ENCODE measurements at regions not wholly inside any gene's neighbourhood (a gene's known extent, or its start where the extent isn't known, plus 50 kb on each side); places are given as distances from the start of the nearest gene placed in this dataset.
A peak's percentile ranks its signal among the peaks of the same experiment; 100 is the strongest.
"Not testable (repeated sequence)": the region's sequence is repeated elsewhere in the genome, so short reads cannot be mapped to it uniquely, and the experiment has no call there.

DNA sequence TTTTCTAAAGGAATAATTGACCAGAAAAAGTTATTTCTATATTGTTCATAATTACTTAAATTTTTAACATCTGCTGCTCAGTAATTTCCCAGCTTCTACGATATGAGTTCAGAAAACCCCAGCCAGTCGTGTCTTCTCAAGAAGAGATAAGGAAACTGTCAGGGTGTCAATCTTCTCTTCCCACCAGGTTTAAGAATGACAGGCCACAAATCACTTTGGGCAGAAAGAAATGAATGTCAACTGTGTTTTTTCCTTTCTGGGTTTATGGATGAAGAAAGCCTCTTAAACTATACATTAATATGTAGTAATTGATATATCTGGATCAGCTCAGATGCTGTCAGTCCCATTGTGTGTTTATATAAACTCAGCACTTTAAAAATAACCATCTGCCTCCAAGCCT is 453.2 kb upstream of the NUDT12 start:
- no peak for DNase-seq

GRCh38 chr5:104002783-104003182 is 440.2 kb upstream of the NUDT12 start:
- not testable (repeated sequence) for DNase-seq

- DNase-seq = no peak
Observed at GRCh38 chr5:104001136-104001535, 438.5 kb upstream of the NUDT12 start.

DNA sequence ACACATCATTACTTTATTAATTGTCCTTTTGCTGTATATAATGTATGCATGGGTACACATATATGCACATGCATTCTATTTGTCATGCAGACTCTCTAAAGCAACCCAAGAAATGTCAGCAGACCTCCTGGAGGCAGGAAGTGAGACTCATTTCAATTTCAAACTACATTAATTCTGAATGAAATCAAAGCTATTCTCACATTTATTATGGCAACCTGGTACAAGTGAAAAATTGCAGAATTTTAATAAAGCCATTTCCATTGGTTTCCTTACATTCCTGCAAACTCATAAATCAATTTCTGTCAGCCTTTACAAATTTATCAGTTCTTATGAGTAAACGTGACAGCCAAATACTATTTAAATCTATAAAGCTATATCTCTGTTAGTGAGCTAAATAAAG is 430.4 kb upstream of the NUDT12 start:
- no peak for DNase-seq

DNA sequence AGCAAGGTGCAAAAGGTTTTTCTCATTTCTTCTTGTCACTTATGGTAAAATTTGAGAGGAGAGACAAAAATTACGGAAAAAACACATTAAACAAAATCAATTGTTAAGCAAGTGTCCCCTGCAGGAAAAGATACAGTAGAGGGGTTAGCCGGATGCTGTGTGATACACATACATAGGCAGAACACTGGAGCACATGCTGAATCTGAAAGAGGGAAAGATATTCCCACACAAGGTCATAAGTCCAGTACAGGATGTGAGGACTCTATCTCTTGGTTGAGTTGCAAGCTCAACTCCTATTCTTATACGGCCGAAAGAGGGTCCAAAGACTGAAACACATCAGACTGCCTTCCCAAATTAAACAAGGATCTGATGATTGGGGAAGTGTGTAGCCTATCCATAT is 427.5 kb upstream of the NUDT12 start:
- DNase-seq = no peak

- no peak for DNase-seq
Observed at GRCh38 chr5:103981592-103981991, 419.0 kb upstream of the NUDT12 start.

GRCh38 chr5:103973669-103974068 is 411.1 kb upstream of the NUDT12 start:
- no peak for DNase-seq

GRCh38 chr5:103966295-103966694 is 403.7 kb upstream of the NUDT12 start:
- not testable (repeated sequence) for DNase-seq

DNA sequence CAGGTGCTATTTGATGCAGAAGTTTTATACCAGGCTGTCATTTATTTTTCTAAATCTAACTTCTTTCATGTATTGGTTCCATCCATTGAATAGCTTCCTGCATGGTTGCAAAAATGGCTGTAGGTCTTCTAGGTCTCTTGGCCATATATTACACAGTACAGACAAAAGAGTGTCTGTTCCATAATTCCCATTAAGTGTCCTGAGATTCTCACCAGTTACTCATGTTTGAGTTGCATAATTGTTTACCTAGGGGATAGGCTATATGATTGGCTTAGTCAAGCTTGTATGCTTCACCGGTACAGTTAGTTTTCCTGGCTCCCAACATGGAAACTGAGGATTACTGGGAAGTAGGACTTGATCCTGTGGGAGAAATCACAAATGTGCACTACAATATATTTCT is 399.4 kb upstream of the NUDT12 start:
- no peak for DNase-seq

GRCh38 chr5:103953601-103954382 is 391.2 kb upstream of the NUDT12 start:
- no peak for DNase-seq

DNA sequence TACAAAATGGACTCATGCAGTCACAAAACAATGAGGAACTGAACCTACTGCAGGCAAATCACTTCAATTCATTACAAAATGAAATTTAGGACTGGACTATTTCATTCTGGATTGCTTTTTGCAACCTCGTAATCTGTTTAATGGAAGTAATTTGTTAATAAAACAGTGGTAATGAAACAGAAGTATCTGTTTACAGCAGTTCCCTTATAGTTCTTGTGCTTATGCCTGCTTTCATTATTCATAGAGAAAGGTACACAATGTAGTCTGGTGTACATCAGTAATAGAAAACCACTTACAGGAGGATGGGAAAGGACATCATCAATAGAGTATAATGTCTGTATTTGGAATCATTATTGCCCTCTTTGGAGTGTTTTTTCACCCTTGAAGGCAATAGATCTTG is 389.2 kb upstream of the NUDT12 start:
- no peak for DNase-seq

DNA sequence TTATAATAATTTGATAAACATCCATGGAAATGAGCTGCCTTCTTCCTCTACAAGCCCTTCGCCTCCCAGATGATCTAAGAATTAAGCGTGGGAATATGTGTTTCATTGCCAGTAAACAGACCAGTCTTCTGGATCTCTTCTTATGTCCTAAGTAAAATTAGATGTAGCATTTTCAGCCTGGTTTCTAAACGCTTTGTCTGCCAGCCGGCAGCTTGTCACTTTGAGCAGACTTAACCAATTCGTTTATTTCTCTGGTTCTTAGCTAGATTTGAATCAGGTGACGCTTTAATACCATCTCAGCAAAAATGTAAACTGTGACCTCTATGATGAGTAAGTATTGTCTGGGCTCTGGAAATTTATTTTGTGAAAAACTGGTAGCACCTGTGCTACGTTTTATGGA is 380.6 kb upstream of the NUDT12 start:
- no peak for DNase-seq

- peak; percentile 9 for DNase-seq
Observed at GRCh38 chr5:103942587-103943186, 380.1 kb upstream of the NUDT12 start.

GRCh38 chr5:103941596-103941995 is 379.0 kb upstream of the NUDT12 start:
- no peak for DNase-seq

DNA sequence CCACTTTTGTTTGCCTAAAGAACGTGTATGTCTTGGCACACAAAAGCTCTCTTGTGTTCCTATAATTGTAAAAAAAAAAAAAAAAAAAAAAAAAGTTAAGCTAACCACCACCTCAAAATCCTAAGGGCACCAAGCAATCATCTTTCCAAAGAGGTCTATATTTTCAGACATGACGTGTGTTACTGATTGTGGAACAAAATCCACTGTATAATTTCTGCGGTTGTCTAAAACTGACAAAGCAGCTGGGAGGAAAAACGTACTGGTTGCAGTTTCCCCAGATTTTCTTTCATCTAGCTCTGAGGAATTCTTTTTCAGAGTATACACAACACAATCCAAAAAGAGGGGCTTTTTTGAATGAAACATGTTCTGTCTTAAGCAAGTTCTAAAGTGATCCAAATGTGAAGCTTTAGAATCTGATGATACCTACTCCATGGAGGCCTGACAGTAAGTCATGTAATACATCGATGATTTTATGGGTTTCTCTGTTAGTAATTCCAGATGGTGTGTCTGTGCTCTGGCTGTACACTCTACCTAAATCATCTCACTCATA is 375.6 kb upstream of the NUDT12 start:
- peak; percentile 37 for DNase-seq

DNA sequence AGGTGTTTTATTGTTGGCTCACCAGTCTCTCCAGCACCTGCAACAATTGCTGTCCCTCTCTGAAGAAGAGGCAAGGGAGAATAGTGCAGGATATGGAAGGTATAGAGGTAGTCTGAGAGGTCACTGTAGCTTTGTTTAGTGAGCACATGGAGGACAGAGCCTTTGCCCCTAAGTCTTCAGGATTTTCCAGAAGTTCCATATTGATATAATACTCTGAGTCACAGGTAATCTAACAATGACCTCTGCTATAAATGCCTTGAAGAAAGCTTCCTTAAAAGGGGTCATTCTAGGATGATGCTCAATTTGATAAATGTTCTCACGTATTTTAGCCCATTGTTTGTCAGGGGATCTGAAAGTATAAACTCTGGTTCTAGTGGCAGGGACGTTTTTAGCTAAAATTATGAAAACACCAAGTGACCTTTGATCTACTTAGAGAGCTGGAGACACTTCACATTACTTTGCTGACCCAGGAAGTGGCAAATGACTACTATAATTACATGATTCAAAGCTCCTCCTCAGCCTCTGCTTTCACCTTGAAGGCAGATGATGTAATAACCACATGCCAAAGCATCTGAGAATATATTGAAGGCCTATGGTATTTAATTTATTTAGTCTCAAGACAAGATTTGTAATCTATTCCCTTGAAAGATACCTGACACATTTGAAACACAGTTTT is 366.9 kb upstream of the NUDT12 start:
- no peak for DNase-seq

GRCh38 chr5:103927739-103928138 is 365.1 kb upstream of the NUDT12 start:
- no peak for DNase-seq

DNA sequence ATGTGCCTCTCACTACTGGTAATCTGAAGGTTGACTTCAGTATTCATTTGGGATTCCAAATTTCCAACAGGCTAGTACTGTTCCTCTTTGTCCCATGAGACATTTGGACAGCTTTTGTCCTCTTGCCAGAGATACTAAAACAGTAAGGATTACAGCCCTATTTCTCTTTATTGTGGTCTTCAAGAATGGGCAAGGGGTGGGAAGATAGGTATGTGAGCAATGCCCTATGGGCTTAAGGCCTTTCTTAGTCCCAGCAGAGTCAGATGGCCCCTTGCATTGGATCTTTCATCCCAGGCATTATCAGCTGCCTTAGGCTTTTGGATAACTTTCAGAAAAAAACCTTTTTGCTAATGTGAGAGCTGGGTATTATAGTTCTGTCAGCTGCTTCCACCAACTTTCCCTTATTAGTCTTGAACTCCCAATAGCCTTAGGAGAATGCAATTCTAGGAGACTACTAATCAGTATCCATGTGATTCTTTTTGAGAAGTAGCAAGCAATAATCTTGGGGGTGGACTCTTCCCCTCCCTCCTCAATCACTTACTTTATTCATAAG is 361.1 kb upstream of the NUDT12 start:
- no peak for DNase-seq

DNA sequence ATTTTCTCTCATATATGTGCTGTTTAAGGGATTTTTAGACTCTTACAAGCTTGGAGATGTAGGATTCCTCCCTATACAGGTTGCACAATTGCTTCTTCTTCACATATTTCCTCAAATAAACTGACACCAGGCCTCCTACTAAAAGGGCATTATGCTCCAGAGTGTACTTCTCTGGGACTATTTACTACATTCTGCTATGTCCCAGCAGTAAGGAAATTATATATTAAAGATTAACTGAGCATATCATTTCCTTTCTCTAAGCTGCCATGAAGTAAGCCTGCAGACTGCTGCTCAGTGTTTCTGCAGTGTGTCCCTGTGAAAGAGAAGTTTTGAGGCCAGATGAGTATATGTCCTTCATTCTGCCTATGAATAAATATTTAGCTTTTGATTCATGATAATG is 356.9 kb upstream of the NUDT12 start:
- no peak for DNase-seq

DNA sequence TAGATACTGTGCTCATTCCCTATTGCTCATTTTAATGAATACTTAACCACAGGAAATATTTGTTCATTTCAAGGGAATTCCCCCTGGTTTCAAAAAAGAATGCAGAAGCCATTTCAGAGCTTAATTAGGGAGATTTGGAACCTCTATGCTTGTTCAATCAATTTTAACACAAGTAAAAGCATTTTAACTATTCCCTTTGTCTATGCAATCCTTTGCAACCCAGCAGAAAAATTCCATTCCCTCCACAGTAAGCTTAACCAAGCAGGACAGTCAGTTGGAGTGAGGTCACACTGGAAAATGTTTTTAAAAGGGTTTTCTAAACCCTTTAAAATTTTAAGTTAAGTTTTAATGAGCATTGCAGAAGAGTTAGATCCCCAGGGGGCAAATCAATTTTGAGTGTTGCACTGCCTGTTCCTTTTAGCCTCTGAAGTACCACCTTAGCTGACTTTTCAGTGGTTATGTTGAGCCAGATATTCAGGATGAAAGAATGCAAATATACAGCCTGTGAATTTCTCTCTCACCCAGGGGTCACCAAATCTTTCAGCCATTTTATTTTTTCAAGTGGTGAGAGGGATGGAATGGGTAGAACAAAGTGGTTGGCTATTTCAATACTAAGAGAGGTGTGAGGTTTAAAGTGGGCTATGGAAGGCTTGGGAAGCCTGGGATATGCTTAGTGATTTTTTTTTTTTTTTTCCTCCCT is 356.2 kb upstream of the NUDT12 start:
- DNase-seq = no peak

- no peak for DNase-seq
Observed at GRCh38 chr5:103915081-103915480, 352.5 kb upstream of the NUDT12 start.

GRCh38 chr5:103910786-103911185 is 348.2 kb upstream of the NUDT12 start:
- DNase-seq = no peak

- DNase-seq = no peak
Observed at GRCh38 chr5:103910011-103910410, 347.4 kb upstream of the NUDT12 start.
